ENCODE measurements at regions not wholly inside any gene's neighbourhood (a gene's known extent, or its start where the extent isn't known, plus 50 kb on each side); places are given as distances from the start of the nearest gene placed in this dataset.

GRCh38 chr5:2914981-2915484 lies 163.6 kb upstream of the IRX2 start:
- no peaks in the 10 kb centered on the region for H3K4me1 ChIP-seq (ENCODE audit: insufficient read depth, low read length)
- Mint-ChIP-seq H3K27ac (peak overlapping the region in 1 of 8 donors; percentile 9), H3K4me1 (no peaks in the 10 kb centered on the region), H3K36me3 (no peaks in the 10 kb centered on the region), H3K27me3 (no peaks in the 10 kb centered on the region), H3K9me3 (peaks cover 4 to 12% (median 6%) of the 10 kb centered on the region in 5 donors), H3K4me3 (no peak overlapping the region)
- no peaks in the 10 kb centered on the region for H3K9me3 ChIP-seq (ENCODE audit: low read length)
- POLR2A ChIA-PET = no interaction called here
- CTCF ChIA-PET = no interaction called here
- no peak for DNase-seq
- no peak overlapping the region for H3K4me3 ChIP-seq (ENCODE audit: low read length)
- H3K36me3 ChIP-seq (ENCODE audit: insufficient read depth, low read length) = no peaks in the 10 kb centered on the region
- no peaks in the 10 kb centered on the region for H3K27me3 ChIP-seq (ENCODE audit: insufficient read depth, low read length, poor library complexity, severe bottlenecking)
- no peak overlapping the region for H3K27ac ChIP-seq (ENCODE audit: low read depth, low read length)

- H3K4me3 Mint-ChIP-seq = no peak overlapping the region
- Histone ChIP-seq H3K4me3 (ENCODE audit: low read length) (no peak overlapping the region), H3K27ac (ENCODE audit: low read depth, low read length) (no peak overlapping the region), H3K27me3 (ENCODE audit: insufficient read depth, low read length, poor library complexity, severe bottlenecking) (no peaks in the 10 kb centered on the region), H3K9me3 (ENCODE audit: low read length) (no peaks in the 10 kb centered on the region), H3K4me1 (ENCODE audit: insufficient read depth, low read length) (no peaks in the 10 kb centered on the region), H3K36me3 (ENCODE audit: insufficient read depth, low read length) (no peaks in the 10 kb centered on the region)
- no peaks in the 10 kb centered on the region for H3K36me3 Mint-ChIP-seq
- no peaks in the 10 kb centered on the region for H3K4me1 Mint-ChIP-seq
- H3K27ac Mint-ChIP-seq = no peak overlapping the region
- H3K9me3 Mint-ChIP-seq = peaks cover 4 to 12% (median 6%) of the 10 kb centered on the region in 5 donors
- H3K27me3 Mint-ChIP-seq = no peaks in the 10 kb centered on the region
- CTCF ChIA-PET = no interaction called here
- POLR2A ChIA-PET = no interaction called here
- DNase-seq = no peak
These were observed 162.7 kb upstream of the IRX2 start for GRCh38 chr5:2914022-2914661.

DNA sequence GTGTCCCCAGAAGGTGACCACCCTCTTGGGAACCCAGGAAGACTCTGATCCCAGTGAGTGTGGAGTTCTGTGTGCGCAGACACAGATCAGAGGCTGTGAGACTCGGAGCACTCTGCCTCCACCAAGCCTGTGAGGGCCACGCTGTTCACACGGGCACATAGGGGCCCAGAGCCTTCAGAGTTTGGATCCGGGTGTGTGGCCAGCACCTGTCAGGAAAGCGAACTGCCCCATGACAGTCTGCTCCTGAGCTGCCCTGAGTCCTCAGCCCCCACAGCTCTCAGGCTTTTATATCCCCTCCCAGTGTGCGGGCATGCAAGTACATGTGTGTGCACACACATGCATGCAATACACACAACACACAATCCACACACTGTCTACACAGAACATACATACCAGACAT lies 161.8 kb upstream of the IRX2 start:
- ChIA-PET CTCF (no interaction called here), POLR2A (no interaction called here)
- peaks cover 0 to 9% (median 6%) of the 10 kb centered on the region in 5 donors for H3K9me3 Mint-ChIP-seq
- H3K4me1 Mint-ChIP-seq = no peaks in the 10 kb centered on the region
- H3K27ac Mint-ChIP-seq = no peak overlapping the region
- H3K27ac ChIP-seq (ENCODE audit: low read depth, low read length) = no peak overlapping the region
- no peak overlapping the region for H3K4me3 ChIP-seq (ENCODE audit: low read length)
- no peaks in the 10 kb centered on the region for H3K9me3 ChIP-seq (ENCODE audit: low read length)
- H3K27me3 ChIP-seq (ENCODE audit: insufficient read depth, low read length, poor library complexity, severe bottlenecking) = no peaks in the 10 kb centered on the region
- H3K27me3 Mint-ChIP-seq = no peaks in the 10 kb centered on the region
- no peaks in the 10 kb centered on the region for H3K4me1 ChIP-seq (ENCODE audit: insufficient read depth, low read length)
- no peaks in the 10 kb centered on the region for H3K36me3 ChIP-seq (ENCODE audit: insufficient read depth, low read length)
- no peak overlapping the region for H3K4me3 Mint-ChIP-seq
- H3K36me3 Mint-ChIP-seq = no peaks in the 10 kb centered on the region
- DNase-seq = no peak

GRCh38 chr5:2912741-2913140 lies 161.3 kb upstream of the IRX2 start:
- no peaks in the 10 kb centered on the region for H3K4me1 Mint-ChIP-seq

DNA sequence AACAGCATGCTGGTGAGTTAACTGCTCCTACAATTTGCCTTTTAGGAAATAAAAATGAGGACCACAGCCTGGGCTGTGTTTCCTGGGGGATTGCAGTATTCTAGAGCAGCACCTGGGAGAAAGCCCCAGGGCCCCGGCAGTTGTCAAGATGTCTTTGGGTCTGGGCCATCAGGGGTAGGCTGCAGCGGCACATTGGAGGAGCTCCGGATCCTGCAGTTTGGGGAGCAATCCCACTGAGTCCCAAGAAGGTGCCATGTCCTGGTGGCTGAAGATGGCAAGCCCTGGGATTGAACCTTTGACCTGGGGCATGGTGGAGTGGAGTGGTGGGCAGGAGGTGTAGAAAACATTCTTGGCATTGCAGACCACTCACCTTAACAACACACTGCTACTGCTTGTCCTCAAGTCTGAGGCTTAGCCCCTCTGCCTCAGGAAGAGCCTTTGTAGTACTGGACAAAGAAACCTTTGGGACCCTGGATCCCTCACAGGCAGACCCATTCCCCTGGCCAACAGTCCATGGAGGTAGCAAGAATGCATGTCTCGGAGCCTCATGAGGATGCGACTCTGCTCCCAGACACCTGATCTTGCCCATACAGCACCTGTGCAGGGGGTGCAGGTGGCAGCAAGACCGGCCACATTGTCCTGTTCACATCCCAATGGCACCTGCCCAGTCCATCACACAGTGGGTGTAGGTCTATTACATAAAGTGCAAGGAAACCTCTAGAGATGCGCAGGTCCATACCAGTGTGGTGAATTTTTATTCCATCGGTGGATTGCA lies 159.1 kb upstream of the IRX2 start:
- POLR2A ChIA-PET = no interaction called here
- H3K4me1 Mint-ChIP-seq = no peaks in the 10 kb centered on the region
- no peaks in the 10 kb centered on the region for H3K36me3 Mint-ChIP-seq
- H3K27me3 Mint-ChIP-seq = no peaks in the 10 kb centered on the region
- H3K9me3 ChIP-seq (ENCODE audit: low read length) = no peaks in the 10 kb centered on the region
- no peaks in the 10 kb centered on the region for H3K4me1 ChIP-seq (ENCODE audit: insufficient read depth, low read length)
- no peaks in the 10 kb centered on the region for H3K36me3 ChIP-seq (ENCODE audit: insufficient read depth, low read length)
- CTCF ChIA-PET = no interaction called here
- no peak overlapping the region for H3K27ac Mint-ChIP-seq
- DNase-seq = no peak
- H3K27me3 ChIP-seq (ENCODE audit: insufficient read depth, low read length, poor library complexity, severe bottlenecking) = no peaks in the 10 kb centered on the region
- peaks cover 5 to 8% (median 7%) of the 10 kb centered on the region in 5 donors for H3K9me3 Mint-ChIP-seq
- no peak overlapping the region for H3K4me3 Mint-ChIP-seq
- no peak overlapping the region for H3K4me3 ChIP-seq (ENCODE audit: low read length)
- no peak overlapping the region for H3K27ac ChIP-seq (ENCODE audit: low read depth, low read length)

More at GRCh38 chr5:2912741-2913140, 161.3 kb upstream of the IRX2 start:
- no peaks in the 10 kb centered on the region for H3K4me1 ChIP-seq (ENCODE audit: insufficient read depth, low read length)
- H3K27me3 ChIP-seq (ENCODE audit: insufficient read depth, low read length, poor library complexity, severe bottlenecking) = no peaks in the 10 kb centered on the region
- H3K36me3 ChIP-seq (ENCODE audit: insufficient read depth, low read length) = no peaks in the 10 kb centered on the region
- Mint-ChIP-seq H3K9me3 (peaks cover 0 to 8% (median 5%) of the 10 kb centered on the region in 5 donors), H3K4me3 (no peak overlapping the region), H3K27ac (no peak overlapping the region), H3K36me3 (no peaks in the 10 kb centered on the region), H3K27me3 (no peaks in the 10 kb centered on the region)
- H3K4me3 ChIP-seq (ENCODE audit: low read length) = no peak overlapping the region
- POLR2A ChIA-PET = no interaction called here
- CTCF ChIA-PET = no interaction called here
- no peak for DNase-seq
- H3K27ac ChIP-seq (ENCODE audit: low read depth, low read length) = no peak overlapping the region
- H3K9me3 ChIP-seq (ENCODE audit: low read length) = no peaks in the 10 kb centered on the region

DNA sequence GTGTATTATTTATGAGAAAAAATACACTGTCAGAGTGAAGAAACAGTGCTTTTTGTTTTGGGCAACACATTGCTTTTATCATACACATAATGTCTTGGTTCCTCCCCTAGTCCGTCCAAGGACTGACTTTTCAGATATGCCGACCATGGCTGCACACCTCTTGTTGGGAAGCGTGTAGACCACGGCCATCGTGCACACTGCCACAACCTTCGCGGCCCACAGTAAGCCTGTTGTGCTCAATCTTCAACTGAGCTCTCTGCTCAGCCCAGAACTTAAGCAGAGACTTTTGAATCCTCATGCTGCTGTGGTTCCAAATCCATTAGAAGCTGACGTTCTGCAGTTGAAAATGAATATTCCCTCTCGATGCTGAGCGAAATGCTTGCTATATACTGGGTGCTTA lies 157.6 kb upstream of the IRX2 start:
- ChIA-PET POLR2A (no interaction called here), CTCF (interaction anchor here (0.7 kb wide), 1 partner anchor 27 kb away, joined by 3 read pairs; no protein-coding TSS in a partner anchor)
- H3K36me3 Mint-ChIP-seq = no peaks in the 10 kb centered on the region
- H3K9me3 ChIP-seq (ENCODE audit: low read length) = no peaks in the 10 kb centered on the region
- no peak for DNase-seq
- H3K4me3 Mint-ChIP-seq = no peak overlapping the region
- no peak overlapping the region for H3K27ac Mint-ChIP-seq
- H3K27ac ChIP-seq (ENCODE audit: low read depth, low read length) = no peak overlapping the region
- peaks cover 0 to 11% (median 7%) of the 10 kb centered on the region in 5 donors for H3K9me3 Mint-ChIP-seq
- H3K27me3 ChIP-seq (ENCODE audit: insufficient read depth, low read length, poor library complexity, severe bottlenecking) = no peaks in the 10 kb centered on the region
- H3K4me1 ChIP-seq (ENCODE audit: insufficient read depth, low read length) = no peaks in the 10 kb centered on the region
- no peaks in the 10 kb centered on the region for H3K4me1 Mint-ChIP-seq
- H3K27me3 Mint-ChIP-seq = no peaks in the 10 kb centered on the region
- no peaks in the 10 kb centered on the region for H3K36me3 ChIP-seq (ENCODE audit: insufficient read depth, low read length)
- no peak overlapping the region for H3K4me3 ChIP-seq (ENCODE audit: low read length)

- no peaks in the 10 kb centered on the region for H3K36me3 ChIP-seq (ENCODE audit: insufficient read depth, low read length)
- H3K9me3 Mint-ChIP-seq = peaks cover 0 to 11% (median 5%) of the 10 kb centered on the region in 5 donors
- no peak for DNase-seq
- H3K4me1 Mint-ChIP-seq = no peaks in the 10 kb centered on the region
- POLR2A ChIA-PET = no interaction called here
- no peaks in the 10 kb centered on the region for H3K4me1 ChIP-seq (ENCODE audit: insufficient read depth, low read length)
- H3K36me3 Mint-ChIP-seq = no peaks in the 10 kb centered on the region
- H3K27me3 ChIP-seq (ENCODE audit: insufficient read depth, low read length, poor library complexity, severe bottlenecking) = no peaks in the 10 kb centered on the region
- no peak overlapping the region for H3K27ac ChIP-seq (ENCODE audit: low read depth, low read length)
- H3K4me3 Mint-ChIP-seq = no peak overlapping the region
- CTCF ChIA-PET = no interaction called here
- no peak overlapping the region for H3K4me3 ChIP-seq (ENCODE audit: low read length)
- no peaks in the 10 kb centered on the region for H3K9me3 ChIP-seq (ENCODE audit: low read length)
- no peak overlapping the region for H3K27ac Mint-ChIP-seq
- H3K27me3 Mint-ChIP-seq = no peaks in the 10 kb centered on the region
These were observed 156.6 kb upstream of the IRX2 start for GRCh38 chr5:2908086-2908485.

DNA sequence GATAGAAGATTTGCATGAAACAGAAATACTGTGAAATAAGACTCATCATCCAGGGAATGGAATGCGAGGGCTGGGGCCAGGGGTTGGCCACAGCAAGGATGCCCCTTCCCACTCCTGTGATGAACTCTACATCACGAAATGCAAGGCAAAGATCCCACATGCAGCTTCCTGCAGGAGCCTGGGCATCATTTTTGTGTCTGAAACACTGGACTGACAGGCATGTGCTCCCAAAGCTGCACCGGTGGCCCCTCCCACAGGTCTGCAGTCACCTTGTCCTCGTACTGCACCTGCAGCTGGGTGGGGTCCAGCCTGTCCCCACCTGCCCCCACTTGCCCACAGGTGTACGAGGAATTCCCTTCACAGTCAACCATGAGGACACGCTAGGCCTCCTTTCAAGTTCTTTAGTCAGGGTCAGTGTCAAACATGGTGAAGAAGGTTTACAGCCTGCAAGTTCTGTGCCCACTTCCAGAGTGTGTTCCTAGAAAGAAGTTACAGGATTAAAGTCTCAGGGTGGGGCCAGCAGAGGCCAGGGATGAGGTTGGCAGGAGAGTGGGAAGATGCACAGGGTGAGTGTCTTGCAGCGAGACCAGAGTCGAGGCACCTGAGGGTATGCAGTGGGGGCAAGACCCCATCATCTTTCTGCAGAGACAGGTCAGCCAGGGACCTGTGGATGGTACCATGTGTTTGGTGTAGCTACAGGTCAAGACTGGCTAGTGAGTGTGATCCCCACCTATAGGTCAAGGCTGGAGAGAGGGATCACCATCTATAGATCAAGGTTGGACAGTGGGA lies 155.0 kb upstream of the IRX2 start:
- H3K4me3 ChIP-seq (ENCODE audit: low read length) = no peak overlapping the region
- H3K27me3 ChIP-seq (ENCODE audit: insufficient read depth, low read length, poor library complexity, severe bottlenecking) = no peaks in the 10 kb centered on the region
- Mint-ChIP-seq H3K4me1 (peaks cover 0 to 1% (median 0%) of the 10 kb centered on the region in 3 donors), H3K4me3 (no peak overlapping the region), H3K9me3 (peaks cover 0 to 13% (median 4%) of the 10 kb centered on the region in 5 donors), H3K27ac (no peak overlapping the region), H3K27me3 (no peaks in the 10 kb centered on the region), H3K36me3 (no peaks in the 10 kb centered on the region)
- no peaks in the 10 kb centered on the region for H3K36me3 ChIP-seq (ENCODE audit: insufficient read depth, low read length)
- H3K9me3 ChIP-seq (ENCODE audit: low read length) = no peaks in the 10 kb centered on the region
- no peaks in the 10 kb centered on the region for H3K4me1 ChIP-seq (ENCODE audit: insufficient read depth, low read length)
- H3K27ac ChIP-seq (ENCODE audit: low read depth, low read length) = no peak overlapping the region
- ChIA-PET CTCF (no interaction called here), POLR2A (no interaction called here)
- DNase-seq = no peak

All from CD8-positive, alpha-beta memory T cell (primary cell).